ENCODE measurements at regions not wholly inside any gene's neighbourhood (a gene's known extent, or its start where the extent isn't known, plus 50 kb on each side); places are given as distances from the start of the nearest gene placed in this dataset.

DNA sequence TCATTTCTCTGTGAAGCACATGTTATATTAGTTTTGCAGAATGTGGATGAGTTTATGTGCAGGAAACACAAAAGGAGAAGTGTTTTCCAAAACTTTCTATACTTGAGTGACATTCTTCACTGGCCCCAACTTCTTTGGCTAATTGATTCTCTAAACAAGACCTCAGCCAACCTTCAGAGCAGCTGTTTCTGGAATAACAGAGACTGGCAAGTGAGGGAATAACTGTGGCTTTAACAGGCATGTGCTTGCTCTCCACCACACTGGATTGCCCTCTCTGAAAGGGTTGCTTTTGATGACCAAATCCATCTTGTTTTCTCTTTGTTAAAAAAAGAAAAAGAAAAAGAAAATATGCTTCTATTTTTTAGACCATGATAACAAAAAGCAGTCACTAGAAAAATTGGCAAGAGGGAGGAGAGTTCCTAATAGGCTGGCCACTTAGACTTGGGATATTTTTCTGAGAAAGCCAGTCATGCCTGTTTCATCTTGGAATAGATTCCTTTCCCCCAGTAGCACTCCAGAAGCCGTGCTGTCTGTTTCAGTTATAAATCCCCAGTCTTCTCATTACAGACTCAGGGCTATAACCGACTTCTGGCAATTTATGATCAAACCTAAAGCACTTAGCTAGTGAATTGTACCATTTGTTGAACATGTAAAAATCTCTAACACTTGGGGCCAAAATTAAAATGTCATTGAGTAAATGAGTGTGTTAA, 295.0 kb upstream of the NR3C2 start:
- CTCF ChIA-PET = no interaction called here
- BruUV-seq (replicated peaks) = no TSS peak

GRCh38 chr4:148735432-148736155, 293.4 kb upstream of the NR3C2 start:
- ChIA-PET POLR2A (no interaction called here), CTCF (no interaction called here)
- Histone ChIP-seq H3K27me3 (replicated peaks; ENCODE audit: control insufficient read depth, insufficient read depth, low read length) (no peaks in the 10 kb centered on the region), H3K9me3 (no peaks in the 10 kb centered on the region), H3K4me1 (no peaks in the 10 kb centered on the region), H3K4me3 (ENCODE audit: low read depth, low read length) (no peak overlapping the region), H3K36me3 (ENCODE audit: control insufficient read depth, insufficient read depth, low read length) (no peaks in the 10 kb centered on the region)
- no peaks in the 10 kb centered on the region for H3K9me3 Mint-ChIP-seq (ENCODE audit: unreplicated experiment)
- intact Hi-C loops (cut with micrococcal nuclease; ENCODE audit: unreplicated experiment) = no loop called here
- no peak overlapping the region for H3K27ac Mint-ChIP-seq (ENCODE audit: unreplicated experiment)
- no peak overlapping the region for H3K4me3 Mint-ChIP-seq (ENCODE audit: unreplicated experiment)
- TF ChIP-seq, protein P1, sequence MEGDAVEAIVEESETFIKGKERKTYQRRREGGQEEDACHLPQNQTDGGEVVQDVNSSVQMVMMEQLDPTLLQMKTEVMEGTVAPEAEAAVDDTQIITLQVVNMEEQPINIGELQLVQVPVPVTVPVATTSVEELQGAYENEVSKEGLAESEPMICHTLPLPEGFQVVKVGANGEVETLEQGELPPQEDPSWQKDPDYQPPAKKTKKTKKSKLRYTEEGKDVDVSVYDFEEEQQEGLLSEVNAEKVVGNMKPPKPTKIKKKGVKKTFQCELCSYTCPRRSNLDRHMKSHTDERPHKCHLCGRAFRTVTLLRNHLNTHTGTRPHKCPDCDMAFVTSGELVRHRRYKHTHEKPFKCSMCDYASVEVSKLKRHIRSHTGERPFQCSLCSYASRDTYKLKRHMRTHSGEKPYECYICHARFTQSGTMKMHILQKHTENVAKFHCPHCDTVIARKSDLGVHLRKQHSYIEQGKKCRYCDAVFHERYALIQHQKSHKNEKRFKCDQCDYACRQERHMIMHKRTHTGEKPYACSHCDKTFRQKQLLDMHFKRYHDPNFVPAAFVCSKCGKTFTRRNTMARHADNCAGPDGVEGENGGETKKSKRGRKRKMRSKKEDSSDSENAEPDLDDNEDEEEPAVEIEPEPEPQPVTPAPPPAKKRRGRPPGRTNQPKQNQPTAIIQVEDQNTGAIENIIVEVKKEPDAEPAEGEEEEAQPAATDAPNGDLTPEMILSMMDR (IDR thresholded peaks at IDR 0.05; ENCODE audit: insufficient read depth in 1 of 2, low read depth in 1 of 2, low read length in 1 of 2, severe bottlenecking in 1 of 2, unreplicated experiment in 1 of 2) = no peak
- H3K36me3 Mint-ChIP-seq (ENCODE audit: insufficient read depth, unreplicated experiment) = no peaks in the 10 kb centered on the region
- no peak for DNase-seq
- BruUV-seq (replicated peaks) = no TSS peak
- no peaks in the 10 kb centered on the region for H3K27me3 Mint-ChIP-seq (ENCODE audit: insufficient read depth, unreplicated experiment)
- H3K4me1 Mint-ChIP-seq (ENCODE audit: low read depth, unreplicated experiment) = no peaks in the 10 kb centered on the region

More for the DNA sequence above, 295.0 kb upstream of the NR3C2 start:
- Histone ChIP-seq H3K27me3 (replicated peaks; ENCODE audit: control insufficient read depth, insufficient read depth, low read length) (no peaks in the 10 kb centered on the region), H3K4me3 (ENCODE audit: low read depth, low read length) (no peak overlapping the region), H3K4me1 (no peaks in the 10 kb centered on the region), H3K36me3 (ENCODE audit: control insufficient read depth, insufficient read depth, low read length) (no peaks in the 10 kb centered on the region), H3K9me3 (no peaks in the 10 kb centered on the region)
- no peak for DNase-seq
- Mint-ChIP-seq H3K36me3 (ENCODE audit: insufficient read depth, unreplicated experiment) (no peaks in the 10 kb centered on the region), H3K4me1 (ENCODE audit: low read depth, unreplicated experiment) (no peaks in the 10 kb centered on the region), H3K9me3 (ENCODE audit: unreplicated experiment) (no peaks in the 10 kb centered on the region), H3K27ac (ENCODE audit: unreplicated experiment) (no peak overlapping the region), H3K27me3 (ENCODE audit: insufficient read depth, unreplicated experiment) (peaks cover 2% of the 10 kb centered on the region), H3K4me3 (ENCODE audit: unreplicated experiment) (no peak overlapping the region)
- POLR2A ChIA-PET = no interaction called here
- TF ChIP-seq, protein P1 (IDR thresholded peaks at IDR 0.05; ENCODE audit: insufficient read depth in 1 of 2, low read depth in 1 of 2, low read length in 1 of 2, severe bottlenecking in 1 of 2, unreplicated experiment in 1 of 2) = no peak
- intact Hi-C loops (cut with micrococcal nuclease; ENCODE audit: unreplicated experiment) = no loop called here

GRCh38 chr4:148730766-148731165, 288.6 kb upstream of the NR3C2 start:
- H3K4me3 Mint-ChIP-seq (ENCODE audit: unreplicated experiment) = no peak overlapping the region
- Histone ChIP-seq H3K36me3 (ENCODE audit: control insufficient read depth, insufficient read depth, low read length) (no peaks in the 10 kb centered on the region), H3K9me3 (no peaks in the 10 kb centered on the region), H3K27me3 (replicated peaks; ENCODE audit: control insufficient read depth, insufficient read depth, low read length) (no peaks in the 10 kb centered on the region), H3K4me1 (no peaks in the 10 kb centered on the region), H3K4me3 (ENCODE audit: low read depth, low read length) (no peak overlapping the region)
- POLR2A ChIA-PET = no interaction called here
- no TSS peak for BruUV-seq (replicated peaks)
- H3K27ac Mint-ChIP-seq (ENCODE audit: unreplicated experiment) = no peak overlapping the region
- H3K4me1 Mint-ChIP-seq (ENCODE audit: low read depth, unreplicated experiment) = no peaks in the 10 kb centered on the region
- no peaks in the 10 kb centered on the region for H3K9me3 Mint-ChIP-seq (ENCODE audit: unreplicated experiment)
- CTCF ChIA-PET = no interaction called here
- no peaks in the 10 kb centered on the region for H3K27me3 Mint-ChIP-seq (ENCODE audit: insufficient read depth, unreplicated experiment)
- H3K36me3 Mint-ChIP-seq (ENCODE audit: insufficient read depth, unreplicated experiment) = no peaks in the 10 kb centered on the region
- intact Hi-C loops (cut with micrococcal nuclease; ENCODE audit: unreplicated experiment) = no loop called here
- TF ChIP-seq, protein P1 (IDR thresholded peaks at IDR 0.05; ENCODE audit: insufficient read depth in 1 of 2, low read depth in 1 of 2, low read length in 1 of 2, severe bottlenecking in 1 of 2, unreplicated experiment in 1 of 2) = no peak
- no peak for DNase-seq
